CD4-positive, CD25-positive, alpha-beta regulatory T cell (primary cell): ENCODE measurements at regions not wholly inside any gene's neighbourhood (a gene's known extent, or its start where the extent isn't known, plus 50 kb on each side); places are given as distances from the start of the nearest gene placed in this dataset.

Experiments used
- ATAC-seq, 2 donors: fragments of 150-1000 bp; cut with Tn5 transposase; one replicate each; pipeline ENCODE4 v1.10.0; 2021; ENCODE audit warnings: low read depth in 2 of 2, moderate number of reproducible peaks in 2 of 2, moderate library complexity in 1 of 2
- DNase-seq, 3 donors: peaks; one replicate each; pipeline versions ENCODE4 v3.0.0 to v3.0.0-alpha.2; 2012 to 2022; ENCODE audit warnings: mixed read lengths in 1 of 3
- H3K27ac ChIP-seq: one replicate; pipeline ENCODE4 v1.7.0; 2013; ENCODE audit warnings: mild to moderate bottlenecking, low read length; ENCODE audit not compliant: insufficient read depth, poor library complexity, severe bottlenecking
- H3K27me3 ChIP-seq: one replicate; pipeline ENCODE4 v1.7.0; 2013; ENCODE audit warnings: low read length; ENCODE audit not compliant: control insufficient read depth, insufficient read depth
- H3K36me3 ChIP-seq: one replicate; pipeline ENCODE4 v1.7.0; 2013; ENCODE audit warnings: mild to moderate bottlenecking, low read length, moderate library complexity; ENCODE audit not compliant: control insufficient read depth, insufficient read depth
- H3K4me1 ChIP-seq: 2 replicates; pipeline ENCODE4 v1.7.0; 2013; ENCODE audit warnings: mild to moderate bottlenecking, low read length; ENCODE audit not compliant: insufficient read depth, control insufficient read depth, poor library complexity, severe bottlenecking
- H3K4me3 ChIP-seq: one replicate; pipeline ENCODE4 v1.7.0; 2013; ENCODE audit warnings: low read depth, mild to moderate bottlenecking, low read length, moderate library complexity
- H3K9me3 ChIP-seq, 2 experiments: 1 replicate in 1 of 2; 2 replicates in 1 of 2; pipeline ENCODE4 v1.7.0; 2013; ENCODE audit warnings: low read length in 2 of 2, mild to moderate bottlenecking in 1 of 2, moderate library complexity in 1 of 2; ENCODE audit not compliant: control insufficient read depth in 2 of 2
- H3K27ac Mint-ChIP-seq, 3 donors: one replicate each; pipeline ENCODE4 v1.8.0; 2020 to 2022; ENCODE audit warnings: mild to moderate bottlenecking in 3 of 3, mixed read lengths in 3 of 3, moderate library complexity in 2 of 3
- H3K27me3 Mint-ChIP-seq: one replicate; pipeline ENCODE4 v1.8.0; 2022; ENCODE audit warnings: mild to moderate bottlenecking, mixed read lengths
- H3K36me3 Mint-ChIP-seq: one replicate; pipeline ENCODE4 v1.8.0; 2020; ENCODE audit warnings: mixed read lengths
- H3K4me1 Mint-ChIP-seq, 4 donors: one replicate each; pipeline ENCODE4 v1.8.0; 2020 to 2022; ENCODE audit warnings: mixed read lengths in 4 of 4, mild to moderate bottlenecking in 1 of 4
- H3K4me3 Mint-ChIP-seq, 4 donors: one replicate each; pipeline ENCODE4 v1.8.0; 2020 to 2022; ENCODE audit warnings: mild to moderate bottlenecking in 4 of 4, mixed read lengths in 4 of 4, moderate library complexity in 3 of 4
- H3K9me3 Mint-ChIP-seq, 7 donors: one replicate each; pipeline ENCODE4 v1.8.0; 2020 to 2022; ENCODE audit warnings: mixed read lengths in 7 of 7, mild to moderate bottlenecking in 3 of 7, moderate library complexity in 2 of 7

DNA sequence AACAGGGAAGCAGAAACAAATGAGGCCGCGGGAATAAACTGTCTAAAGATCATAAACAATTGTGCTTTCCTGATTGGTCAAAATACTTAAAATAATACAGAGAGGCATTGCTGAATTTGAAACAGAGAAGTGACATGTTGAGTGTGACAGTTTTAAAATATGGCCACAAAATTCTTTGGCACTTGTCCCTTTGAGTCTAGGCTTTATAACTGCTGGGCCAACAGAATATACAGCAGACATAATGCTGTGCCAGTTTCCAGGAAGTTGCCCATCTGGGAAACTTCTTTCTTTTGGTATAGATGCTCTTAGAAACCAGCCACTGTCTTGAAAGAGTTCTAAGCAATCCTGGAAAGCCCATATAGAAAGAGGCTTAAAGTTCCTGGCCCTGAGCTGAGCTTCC, 668.4 kb downstream of the CENPC start:
- peaks cover 0 to 3% of the 10 kb centered on the region in 2 experiments for H3K9me3 ChIP-seq
- H3K4me1 ChIP-seq, result no peaks in the 10 kb centered on the region
- Mint-ChIP-seq H3K27me3 (no peaks in the 10 kb centered on the region), H3K36me3 (no peaks in the 10 kb centered on the region), H3K4me3 (no peak overlapping the region), H3K9me3 (peaks cover 0 to 16% (median 6%) of the 10 kb centered on the region in 7 donors), H3K27ac (no peak overlapping the region), H3K4me1 (no peaks in the 10 kb centered on the region)
- no peaks in the 10 kb centered on the region for H3K27me3 ChIP-seq
- DNase-seq (no peak), ATAC-seq (no peak)
- no peak overlapping the region for H3K27ac ChIP-seq
- no peaks in the 10 kb centered on the region for H3K36me3 ChIP-seq
- H3K4me3 ChIP-seq, result no peak overlapping the region

DNA sequence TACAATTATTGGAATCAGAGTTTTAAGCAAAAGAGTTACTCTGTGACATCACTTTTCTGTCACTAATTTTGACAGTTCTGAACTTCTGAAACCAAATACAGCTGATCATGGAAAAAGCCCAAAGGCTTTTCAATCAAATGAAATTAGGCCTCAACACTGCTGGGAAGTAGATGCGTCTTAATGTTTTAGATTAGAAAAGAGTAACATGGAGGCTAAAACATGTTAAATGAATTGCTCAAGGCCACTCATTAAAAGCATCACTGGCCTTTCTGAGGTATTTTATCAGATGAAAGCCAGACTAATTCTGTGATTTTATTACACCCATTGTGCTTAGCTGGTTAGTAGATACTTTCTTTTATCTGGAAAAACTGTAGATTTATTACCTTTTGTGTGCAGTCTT, 672.6 kb downstream of the CENPC start:
- ATAC-seq (no peak), DNase-seq (no peak)
- H3K27ac ChIP-seq, result no peak overlapping the region
- H3K9me3 Mint-ChIP-seq, result peaks cover 0 to 7% (median 3%) of the 10 kb centered on the region in 7 donors
- H3K27me3 Mint-ChIP-seq, result no peaks in the 10 kb centered on the region
- no peaks in the 10 kb centered on the region for H3K4me1 ChIP-seq
- H3K27me3 ChIP-seq, result no peaks in the 10 kb centered on the region
- no peak overlapping the region for H3K4me3 ChIP-seq
- peaks cover 3% of the 10 kb centered on the region for H3K36me3 Mint-ChIP-seq
- H3K4me3 Mint-ChIP-seq, result no peak overlapping the region
- H3K4me1 Mint-ChIP-seq, result no peaks in the 10 kb centered on the region
- H3K27ac Mint-ChIP-seq, result no peak overlapping the region
- no peaks in the 10 kb centered on the region for H3K36me3 ChIP-seq
- H3K9me3 ChIP-seq, result no peaks in the 10 kb centered on the region

DNA sequence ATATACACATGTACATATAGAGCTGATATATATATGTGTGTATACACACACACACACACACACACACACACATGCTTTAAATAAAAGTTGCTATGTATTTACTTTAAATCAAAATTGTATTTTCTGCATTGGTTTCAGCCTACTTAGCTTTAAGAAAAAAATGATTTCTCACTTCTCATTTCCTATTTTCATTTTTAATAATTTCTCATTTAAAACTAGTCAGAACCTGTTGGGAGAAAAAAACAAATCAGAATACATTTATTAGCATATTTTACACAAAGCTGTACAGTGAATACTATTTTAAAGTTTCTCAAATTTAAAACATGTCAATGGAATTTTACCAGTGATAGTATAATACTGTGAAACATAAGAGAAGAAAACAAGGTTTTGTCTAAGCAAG, 681.8 kb downstream of the CENPC start:
- no peaks in the 10 kb centered on the region for H3K9me3 ChIP-seq
- Mint-ChIP-seq H3K4me1 (peaks cover 0 to 3% (median 0%) of the 10 kb centered on the region in 4 donors), H3K9me3 (peaks cover 0 to 10% (median 3%) of the 10 kb centered on the region in 7 donors), H3K4me3 (no peak overlapping the region), H3K27ac (no peak overlapping the region), H3K27me3 (no peaks in the 10 kb centered on the region), H3K36me3 (no peaks in the 10 kb centered on the region)
- H3K4me1 ChIP-seq, result no peaks in the 10 kb centered on the region
- ATAC-seq (no peak), DNase-seq (no peak)
- H3K27ac ChIP-seq, result no peak overlapping the region
- H3K4me3 ChIP-seq, result no peak overlapping the region
- H3K27me3 ChIP-seq, result no peaks in the 10 kb centered on the region
- no peaks in the 10 kb centered on the region for H3K36me3 ChIP-seq

DNA sequence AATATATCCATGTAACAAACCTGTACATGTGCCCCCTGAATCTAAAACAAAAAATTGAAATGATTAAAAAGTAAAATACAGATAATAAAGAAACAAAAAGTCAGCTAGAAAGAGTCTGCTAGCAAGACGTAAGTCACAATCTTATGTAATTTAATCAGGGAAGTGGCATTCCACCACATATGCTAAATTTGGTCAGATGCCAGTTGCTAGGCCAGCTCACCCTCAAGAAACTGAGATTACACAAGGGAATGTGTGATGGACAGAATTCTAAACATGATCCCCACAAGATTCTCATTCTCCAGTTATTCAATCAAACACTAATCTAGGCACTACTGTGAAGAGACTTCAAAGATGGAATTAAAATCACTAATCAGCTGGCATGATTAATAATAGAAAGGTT, 689.3 kb downstream of the CENPC start:
- Mint-ChIP-seq H3K4me1 (no peaks in the 10 kb centered on the region), H3K4me3 (no peak overlapping the region), H3K27ac (no peak overlapping the region), H3K27me3 (no peaks in the 10 kb centered on the region), H3K36me3 (no peaks in the 10 kb centered on the region), H3K9me3 (peaks cover 0 to 11% (median 4%) of the 10 kb centered on the region in 7 donors)
- DNase-seq (no peak), ATAC-seq (no peak)
- no peaks in the 10 kb centered on the region for H3K36me3 ChIP-seq
- no peak overlapping the region for H3K4me3 ChIP-seq
- H3K27me3 ChIP-seq, result no peaks in the 10 kb centered on the region
- H3K9me3 ChIP-seq, result peaks cover 0 to 4% of the 10 kb centered on the region in 2 experiments
- H3K27ac ChIP-seq, result no peak overlapping the region
- H3K4me1 ChIP-seq, result no peaks in the 10 kb centered on the region

DNA sequence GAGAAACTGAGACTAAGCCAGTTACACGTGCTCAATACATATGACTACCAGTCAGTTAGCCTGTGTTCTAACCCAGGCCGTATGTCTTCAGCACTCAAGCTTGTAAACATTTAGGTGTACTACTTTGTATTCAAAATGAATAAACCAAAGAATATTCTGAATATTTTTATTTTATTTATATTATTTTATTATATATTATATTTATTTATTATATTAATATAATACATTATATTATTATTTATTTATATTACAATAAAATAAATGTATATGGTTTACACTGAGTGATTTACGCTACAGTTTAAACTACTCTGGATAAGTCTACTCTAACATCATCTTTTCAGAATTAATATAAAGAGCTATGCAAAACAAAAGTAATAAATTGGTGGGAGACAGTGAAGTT, 691.5 kb downstream of the CENPC start:
- H3K27me3 ChIP-seq, result no peaks in the 10 kb centered on the region

DNA sequence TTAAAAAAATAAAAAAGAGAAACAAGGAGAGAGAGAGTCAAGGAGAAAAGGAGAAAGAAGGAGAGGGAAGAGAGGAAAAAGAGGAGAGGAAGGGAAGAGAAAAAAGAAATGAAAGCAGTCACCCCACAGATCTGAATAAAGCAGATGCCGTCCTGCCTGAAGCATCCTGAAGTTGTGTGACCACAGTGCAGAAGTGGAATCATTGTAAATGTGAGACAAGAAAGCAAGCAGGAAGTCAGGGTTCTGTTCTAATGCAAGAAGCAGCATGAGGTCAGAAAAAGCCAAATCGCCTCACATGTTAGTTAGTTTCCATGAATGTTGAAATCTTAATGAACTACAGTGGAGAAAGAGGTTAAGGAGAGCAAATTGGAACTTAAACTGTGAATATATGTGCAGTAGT, 692.5 kb downstream of the CENPC start:
- H3K27me3 ChIP-seq, result no peaks in the 10 kb centered on the region
- no peaks in the 10 kb centered on the region for H3K4me1 Mint-ChIP-seq
- no peak overlapping the region for H3K27ac ChIP-seq
- H3K27me3 Mint-ChIP-seq, result no peaks in the 10 kb centered on the region
- ATAC-seq, result no peak
- no peak overlapping the region for H3K4me3 ChIP-seq
- no peak overlapping the region for H3K4me3 Mint-ChIP-seq
- no peaks in the 10 kb centered on the region for H3K36me3 ChIP-seq
- H3K36me3 Mint-ChIP-seq, result no peaks in the 10 kb centered on the region
- H3K27ac Mint-ChIP-seq, result no peak overlapping the region
- H3K9me3 Mint-ChIP-seq, result peaks cover 0 to 5% (median 3%) of the 10 kb centered on the region in 7 donors
- H3K4me1 ChIP-seq, result no peaks in the 10 kb centered on the region
- DNase-seq, result no peak
- H3K9me3 ChIP-seq, result peaks cover 0 to 4% of the 10 kb centered on the region in 2 experiments

More for the DNA sequence above, 691.5 kb downstream of the CENPC start:
- ATAC-seq (no peak), DNase-seq (no peak)
- Mint-ChIP-seq H3K4me3 (no peak overlapping the region), H3K27me3 (no peaks in the 10 kb centered on the region), H3K27ac (no peak overlapping the region), H3K4me1 (no peaks in the 10 kb centered on the region), H3K36me3 (no peaks in the 10 kb centered on the region), H3K9me3 (peaks cover 0 to 8% (median 3%) of the 10 kb centered on the region in 7 donors)
- peaks cover 0 to 4% of the 10 kb centered on the region in 2 experiments for H3K9me3 ChIP-seq
- no peak overlapping the region for H3K4me3 ChIP-seq
- no peaks in the 10 kb centered on the region for H3K4me1 ChIP-seq
- H3K27ac ChIP-seq, result no peak overlapping the region
- no peaks in the 10 kb centered on the region for H3K36me3 ChIP-seq

DNA sequence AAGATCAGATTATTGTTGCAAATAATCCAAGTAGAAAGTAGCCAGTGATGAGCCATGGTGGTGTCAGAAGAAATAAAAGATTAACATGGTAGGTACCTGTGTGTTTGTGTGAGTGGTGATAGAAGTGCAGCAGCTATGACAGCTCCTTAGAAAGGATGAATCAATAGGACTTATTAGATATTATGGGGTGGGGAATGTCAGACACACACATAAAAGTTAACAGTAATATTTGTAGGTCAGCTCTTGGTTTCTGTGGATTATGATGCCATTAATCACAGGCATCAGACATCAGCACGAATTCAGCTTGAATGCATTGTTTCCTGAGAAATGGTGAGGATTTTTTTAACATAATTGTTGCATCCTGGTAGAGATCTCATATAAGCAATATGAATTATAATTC, 695.7 kb downstream of the CENPC start:
- H3K9me3 ChIP-seq, result no peaks in the 10 kb centered on the region
- no peaks in the 10 kb centered on the region for H3K4me1 ChIP-seq
- H3K4me3 Mint-ChIP-seq, result no peak overlapping the region
- H3K27ac Mint-ChIP-seq, result no peak overlapping the region
- H3K36me3 Mint-ChIP-seq, result no peaks in the 10 kb centered on the region
- no peak for ATAC-seq
- H3K9me3 Mint-ChIP-seq, result peaks cover 0 to 12% (median 2%) of the 10 kb centered on the region in 7 donors
- no peak overlapping the region for H3K27ac ChIP-seq
- H3K27me3 Mint-ChIP-seq, result no peaks in the 10 kb centered on the region
- H3K4me3 ChIP-seq, result no peak overlapping the region
- DNase-seq, result no peak
- no peaks in the 10 kb centered on the region for H3K36me3 ChIP-seq
- no peaks in the 10 kb centered on the region for H3K4me1 Mint-ChIP-seq
- H3K27me3 ChIP-seq, result no peaks in the 10 kb centered on the region

DNA sequence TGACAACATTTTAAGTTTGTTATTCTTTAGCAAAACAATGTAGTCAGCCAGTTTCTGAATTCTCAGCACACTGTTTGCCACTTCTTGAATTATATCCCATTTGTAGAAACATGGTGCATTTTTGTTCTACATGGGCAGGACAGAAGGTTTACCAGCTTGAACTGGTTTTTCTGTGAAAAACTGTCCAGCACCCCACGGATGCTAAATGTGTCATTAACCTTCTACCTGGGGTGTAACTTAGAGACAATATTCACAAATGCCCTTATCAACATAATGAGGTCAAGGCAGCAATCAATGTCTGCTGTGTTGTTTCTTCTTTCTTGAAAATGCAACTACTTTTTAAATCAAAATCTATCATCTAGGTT, 702.6 kb downstream of the CENPC start:
- no peak for DNase-seq
- Mint-ChIP-seq H3K4me3 (no peak overlapping the region), H3K9me3 (peaks cover 1 to 21% (median 4%) of the 10 kb centered on the region in 7 donors), H3K36me3 (no peaks in the 10 kb centered on the region), H3K27ac (no peak overlapping the region), H3K4me1 (no peaks in the 10 kb centered on the region), H3K27me3 (no peaks in the 10 kb centered on the region)
- Histone ChIP-seq H3K27me3 (no peaks in the 10 kb centered on the region), H3K27ac (no peak overlapping the region), H3K36me3 (no peaks in the 10 kb centered on the region), H3K4me3 (no peak overlapping the region), H3K4me1 (no peaks in the 10 kb centered on the region), H3K9me3 (no peaks in the 10 kb centered on the region)
- ATAC-seq, result no peak
